Astrocyte (in vitro differentiated cells and primary cell): ENCODE measurements at regions not wholly inside any gene's neighbourhood (a gene's known extent, or its start where the extent isn't known, plus 50 kb on each side); places are given as distances from the start of the nearest gene placed in this dataset.

ENCODE experiments used
- DNase-seq: peaks from one replicate; pipeline ENCODE4 v3.0.0-alpha.2; 2010; ENCODE audit warnings: low read depth
- FAIRE-seq: peaks from 2 replicates; lab custom pipeline; 2011; peaks lifted over from hg19 to GRCh38; lab: Jason Lieb, UNC
- H2AFZ ChIP-seq: 2 replicates; pipeline ENCODE4 v1.6.0; 2012; ENCODE audit warnings: low read depth, low read length, inconsistent platforms
- H3K27ac ChIP-seq: 2 replicates; pipeline ENCODE4 v1.5.1; 2011; ENCODE audit warnings: low read depth, low read length, inconsistent platforms
- H3K27me3 ChIP-seq: 2 replicates; pipeline ENCODE4 v1.6.0; 2011; ENCODE audit warnings: low read length, inconsistent platforms; ENCODE audit not compliant: insufficient read depth
- H3K36me3 ChIP-seq: 2 replicates; pipeline ENCODE4 v1.5.1; 2011; ENCODE audit warnings: low read length, inconsistent platforms; ENCODE audit not compliant: insufficient read depth
- H3K4me1 ChIP-seq: 2 replicates; pipeline ENCODE4 v1.5.1; 2011; ENCODE audit warnings: low read length, inconsistent platforms; ENCODE audit not compliant: insufficient read depth
- H3K4me2 ChIP-seq: 2 replicates; pipeline ENCODE4 v1.6.0; 2012; ENCODE audit warnings: low read length, inconsistent platforms
- H3K4me3 ChIP-seq: 2 replicates; pipeline ENCODE4 v1.5.1; 2011; ENCODE audit warnings: low read depth, mild to moderate bottlenecking, low read length, inconsistent platforms; ENCODE audit not compliant: insufficient read depth
- H3K79me2 ChIP-seq: 2 replicates; pipeline ENCODE4 v1.6.0; 2012; ENCODE audit warnings: mild to moderate bottlenecking, low read length, inconsistent platforms; ENCODE audit not compliant: insufficient read depth
- H3K9ac ChIP-seq: 2 replicates; pipeline ENCODE4 v1.6.0; 2012; ENCODE audit warnings: mild to moderate bottlenecking, low read length, inconsistent platforms
- H3K9me3 ChIP-seq: 2 replicates; pipeline ENCODE4 v1.5.1; 2012; ENCODE audit warnings: low read depth, mild to moderate bottlenecking, low read length, inconsistent platforms; ENCODE audit not compliant: insufficient read depth
- H4K20me1 ChIP-seq: 2 replicates; pipeline ENCODE4 v1.6.0; 2012; ENCODE audit warnings: low read length, inconsistent platforms; ENCODE audit not compliant: insufficient read depth
- H3K27ac Mint-ChIP-seq: one replicate; pipeline ENCODE4 v1.8.0; 2021; ENCODE audit warnings: mild to moderate bottlenecking, mixed read lengths; ENCODE audit not compliant: unreplicated experiment
- H3K27me3 Mint-ChIP-seq: one replicate; pipeline ENCODE4 v1.8.0; 2021; ENCODE audit warnings: low read depth, mixed read lengths; ENCODE audit not compliant: unreplicated experiment
- H3K36me3 Mint-ChIP-seq: one replicate; pipeline ENCODE4 v1.8.0; 2021; ENCODE audit warnings: low read depth, mixed read lengths; ENCODE audit not compliant: unreplicated experiment
- H3K4me1 Mint-ChIP-seq: one replicate; pipeline ENCODE4 v1.8.0; 2021; ENCODE audit warnings: low read depth, mixed read lengths; ENCODE audit not compliant: unreplicated experiment
- H3K4me3 Mint-ChIP-seq: one replicate; pipeline ENCODE4 v1.8.0; 2021; ENCODE audit warnings: mild to moderate bottlenecking, moderate library complexity, mixed read lengths; ENCODE audit not compliant: unreplicated experiment
- H3K9me3 Mint-ChIP-seq: one replicate; pipeline ENCODE4 v1.8.0; 2021; ENCODE audit warnings: mild to moderate bottlenecking, mixed read lengths; ENCODE audit not compliant: unreplicated experiment
- EZH2 ChIP-seq: IDR thresholded peaks from 2 replicates; pipeline ENCODE4 v1.6.1; 2012; ENCODE audit warnings: mild to moderate bottlenecking, low read length, inconsistent platforms; ENCODE audit not compliant: insufficient read depth
- TF ChIP-seq, protein P1 (sequence below): IDR thresholded peaks from 2 replicates; pipeline ENCODE4 v1.5.1; 2011; ENCODE audit warnings: low read depth, mild to moderate bottlenecking, inconsistent platforms, low read length, moderate library complexity; ENCODE audit not compliant: insufficient read depth

DNA sequence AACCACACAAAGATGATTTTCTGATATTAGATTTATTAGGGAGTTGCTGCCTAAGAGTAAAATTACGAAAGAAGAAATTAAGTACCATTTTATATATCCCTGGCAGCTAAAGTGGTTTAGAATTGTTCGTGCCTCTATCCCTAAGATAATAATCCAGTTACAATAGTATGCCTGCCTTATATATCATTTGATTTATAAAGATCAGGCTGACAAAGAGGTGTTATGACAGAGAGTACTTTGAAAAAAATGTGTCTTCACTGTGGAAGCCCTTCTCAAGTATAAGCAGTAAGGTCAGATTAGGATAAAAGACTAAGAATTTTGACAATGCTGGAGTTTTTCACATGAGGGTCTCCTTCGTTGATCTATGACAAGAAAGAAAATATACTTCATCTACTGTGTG lies 619.9 kb downstream of the ADGRL2 start:
- no peak overlapping the region for H3K4me3 ChIP-seq
- Mint-ChIP-seq H3K36me3 (no peaks in the 10 kb centered on the region), H3K27ac (no peak overlapping the region), H3K27me3 (no peaks in the 10 kb centered on the region), H3K9me3 (no peaks in the 10 kb centered on the region), H3K4me3 (no peak overlapping the region), H3K4me1 (no peaks in the 10 kb centered on the region)
- no peaks in the 10 kb centered on the region for H3K4me1 ChIP-seq
- no peaks in the 10 kb centered on the region for H3K36me3 ChIP-seq
- no peaks in the 10 kb centered on the region for H3K79me2 ChIP-seq
- no peak overlapping the region for H2AFZ ChIP-seq
- no peak overlapping the region for H3K9ac ChIP-seq
- FAIRE-seq (no peak), DNase-seq (no peak)
- no peaks in the 10 kb centered on the region for H3K9me3 ChIP-seq
- H4K20me1 ChIP-seq, result no peaks in the 10 kb centered on the region
- TF ChIP-seq EZH2, result no peak
- TF ChIP-seq, protein P1, sequence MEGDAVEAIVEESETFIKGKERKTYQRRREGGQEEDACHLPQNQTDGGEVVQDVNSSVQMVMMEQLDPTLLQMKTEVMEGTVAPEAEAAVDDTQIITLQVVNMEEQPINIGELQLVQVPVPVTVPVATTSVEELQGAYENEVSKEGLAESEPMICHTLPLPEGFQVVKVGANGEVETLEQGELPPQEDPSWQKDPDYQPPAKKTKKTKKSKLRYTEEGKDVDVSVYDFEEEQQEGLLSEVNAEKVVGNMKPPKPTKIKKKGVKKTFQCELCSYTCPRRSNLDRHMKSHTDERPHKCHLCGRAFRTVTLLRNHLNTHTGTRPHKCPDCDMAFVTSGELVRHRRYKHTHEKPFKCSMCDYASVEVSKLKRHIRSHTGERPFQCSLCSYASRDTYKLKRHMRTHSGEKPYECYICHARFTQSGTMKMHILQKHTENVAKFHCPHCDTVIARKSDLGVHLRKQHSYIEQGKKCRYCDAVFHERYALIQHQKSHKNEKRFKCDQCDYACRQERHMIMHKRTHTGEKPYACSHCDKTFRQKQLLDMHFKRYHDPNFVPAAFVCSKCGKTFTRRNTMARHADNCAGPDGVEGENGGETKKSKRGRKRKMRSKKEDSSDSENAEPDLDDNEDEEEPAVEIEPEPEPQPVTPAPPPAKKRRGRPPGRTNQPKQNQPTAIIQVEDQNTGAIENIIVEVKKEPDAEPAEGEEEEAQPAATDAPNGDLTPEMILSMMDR, result no peak
- H3K27ac ChIP-seq, result no peak overlapping the region
- H3K27me3 ChIP-seq, result no peaks in the 10 kb centered on the region
- no peak overlapping the region for H3K4me2 ChIP-seq

DNA sequence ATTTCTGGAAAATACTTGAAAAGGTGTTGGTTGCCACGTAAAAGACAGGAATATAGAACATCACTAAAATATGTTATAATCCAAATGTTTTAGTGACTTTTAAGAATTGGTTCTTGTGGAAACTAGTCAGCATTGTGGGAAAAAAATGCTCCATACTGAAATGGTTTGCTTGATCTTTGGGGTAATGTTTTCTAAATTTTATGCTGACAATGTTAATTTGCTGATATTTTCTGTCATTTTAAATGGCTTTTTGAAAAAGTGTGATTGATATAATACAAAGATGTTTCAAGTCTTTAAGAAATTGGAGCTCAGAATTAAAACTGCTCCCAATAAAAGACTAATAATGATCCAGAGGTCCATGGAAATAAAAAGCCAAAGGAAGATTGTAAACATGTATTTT lies 610.9 kb downstream of the ADGRL2 start:
- no peak overlapping the region for H3K9ac ChIP-seq
- H3K36me3 ChIP-seq, result no peaks in the 10 kb centered on the region
- DNase-seq, result no peak
- no peak overlapping the region for H2AFZ ChIP-seq
- H3K27me3 Mint-ChIP-seq, result no peaks in the 10 kb centered on the region
- H3K4me1 ChIP-seq, result no peaks in the 10 kb centered on the region
- H3K27me3 ChIP-seq, result no peaks in the 10 kb centered on the region
- no peak overlapping the region for H3K4me3 Mint-ChIP-seq
- no peaks in the 10 kb centered on the region for H3K9me3 Mint-ChIP-seq
- no peak for FAIRE-seq
- no peaks in the 10 kb centered on the region for H3K9me3 ChIP-seq
- no peak for TF ChIP-seq EZH2
- TF ChIP-seq, protein P1, result no peak
- no peaks in the 10 kb centered on the region for H3K36me3 Mint-ChIP-seq
- H3K27ac Mint-ChIP-seq, result no peak overlapping the region
- H3K79me2 ChIP-seq, result no peaks in the 10 kb centered on the region
- no peak overlapping the region for H3K27ac ChIP-seq
- no peak overlapping the region for H3K4me2 ChIP-seq
- H3K4me3 ChIP-seq, result no peak overlapping the region
- no peaks in the 10 kb centered on the region for H3K4me1 Mint-ChIP-seq
- no peaks in the 10 kb centered on the region for H4K20me1 ChIP-seq

DNA sequence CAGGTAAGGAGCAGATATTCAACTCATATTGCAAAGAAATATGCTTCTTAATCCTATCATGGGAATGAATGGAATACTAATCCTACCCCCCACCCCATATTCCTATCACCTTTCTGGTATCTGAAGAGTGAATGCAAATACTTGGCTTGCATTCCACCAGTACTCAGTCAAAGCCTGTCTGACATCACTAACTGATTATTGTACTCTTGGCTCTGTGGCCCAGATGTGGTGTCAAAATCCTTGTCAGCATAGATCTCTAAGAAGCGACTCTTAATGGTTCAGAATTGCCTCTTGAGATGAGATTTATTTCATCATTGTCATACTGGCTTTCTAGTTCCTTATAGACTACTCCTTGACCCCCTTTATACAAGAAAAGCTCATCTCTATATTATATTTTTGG lies 604.6 kb downstream of the ADGRL2 start:
- Histone ChIP-seq H3K4me1 (no peaks in the 10 kb centered on the region), H3K27me3 (no peaks in the 10 kb centered on the region), H4K20me1 (no peaks in the 10 kb centered on the region), H3K9me3 (no peaks in the 10 kb centered on the region), H3K36me3 (no peaks in the 10 kb centered on the region), H3K27ac (no peak overlapping the region), H3K9ac (no peak overlapping the region), H3K4me3 (no peak overlapping the region), H2AFZ (no peak overlapping the region), H3K4me2 (no peak overlapping the region), H3K79me2 (no peaks in the 10 kb centered on the region)
- Mint-ChIP-seq H3K4me3 (no peak overlapping the region), H3K9me3 (no peaks in the 10 kb centered on the region), H3K27me3 (no peaks in the 10 kb centered on the region), H3K4me1 (no peaks in the 10 kb centered on the region), H3K36me3 (no peaks in the 10 kb centered on the region), H3K27ac (no peak overlapping the region)
- no peak for DNase-seq
- no peak for FAIRE-seq
- no peak for TF ChIP-seq EZH2
- TF ChIP-seq, protein P1, result no peak
